Endodermal cell (in vitro differentiated cells): ENCODE measurements at regions not wholly inside any gene's neighbourhood (a gene's known extent, or its start where the extent isn't known, plus 50 kb on each side); places are given as distances from the start of the nearest gene placed in this dataset.

Experiments
- DNase-seq: peaks from one replicate; pipeline ENCODE4 v3.0.0-alpha.2; 2017
- H3K27ac ChIP-seq: 2 replicates; pipeline ENCODE4 v1.5.1; 2013; ENCODE audit warnings: mild to moderate bottlenecking, low read depth, low read length, moderate library complexity
- H3K27me3 ChIP-seq: 2 replicates; pipeline ENCODE4 v1.6.1; 2013; ENCODE audit warnings: mild to moderate bottlenecking, low read length, moderate library complexity; ENCODE audit not compliant: insufficient read depth, control insufficient read depth, poor library complexity, severe bottlenecking
- H3K36me3 ChIP-seq: 2 replicates; pipeline ENCODE4 v1.7.0; 2013; ENCODE audit warnings: mild to moderate bottlenecking, low read length, moderate library complexity; ENCODE audit not compliant: control insufficient read depth, insufficient read depth
- H3K4me1 ChIP-seq: one replicate; pipeline ENCODE4 v1.7.0; 2013; ENCODE audit warnings: low read length; ENCODE audit not compliant: control insufficient read depth, insufficient read depth
- H3K4me3 ChIP-seq: 2 replicates; pipeline ENCODE4 v1.5.1; 2013; ENCODE audit warnings: mild to moderate bottlenecking, low read length, moderate library complexity
- H3K9ac ChIP-seq: 2 replicates; pipeline ENCODE4 v1.6.1; 2013; ENCODE audit warnings: mild to moderate bottlenecking, low read length, moderate library complexity; ENCODE audit not compliant: poor library complexity, severe bottlenecking; ENCODE audit errors: extremely low read depth
- H3K9me3 ChIP-seq: 2 replicates; pipeline ENCODE4 v1.6.1; 2013; ENCODE audit warnings: mild to moderate bottlenecking, low read length, moderate library complexity; ENCODE audit not compliant: control insufficient read depth
- H3K27ac Mint-ChIP-seq: 2 replicates; pipeline ENCODE4 v1.8.0; 2020; ENCODE audit warnings: mixed read lengths
- H3K27me3 Mint-ChIP-seq: 2 replicates; pipeline ENCODE4 v1.8.0; 2021; ENCODE audit warnings: mild to moderate bottlenecking, mixed read lengths; ENCODE audit not compliant: insufficient read depth
- H3K36me3 Mint-ChIP-seq: 2 replicates; pipeline ENCODE4 v1.8.0; 2020; ENCODE audit warnings: low read depth, mixed read lengths
- H3K4me1 Mint-ChIP-seq: 2 replicates; pipeline ENCODE4 v1.8.0; 2020; ENCODE audit warnings: mixed read lengths
- H3K4me3 Mint-ChIP-seq: 2 replicates; pipeline ENCODE4 v1.8.0; 2020; ENCODE audit warnings: mild to moderate bottlenecking, moderate library complexity, mixed read lengths
- H3K9me3 Mint-ChIP-seq: 2 replicates; pipeline ENCODE4 v1.8.0; 2020; ENCODE audit warnings: mild to moderate bottlenecking, mixed read lengths
- CTCF ChIP-seq: fragments of 200-600 bp; sonication (generic); conservative IDR thresholded peaks from 2 replicates; pipeline ENCODE4 v1.5.0; 2021; ENCODE audit warnings: antibody characterized with exemption, mild to moderate bottlenecking
- WGBS, 2 experiments: methylation state at CpG; one replicate each; pipeline versions ENCODE4 v1.1.5 to v1.1.7; 2013; ENCODE audit warnings: missing lambda C conversion rate in 2 of 2, mixed read lengths in 1 of 2; ENCODE audit not compliant: insufficient coverage in 1 of 2, insufficient read length in 1 of 2; 5-methylcytosine and 5-hydroxymethylcytosine counted together

GRCh38 chr7:68613405-68613804, 984.9 kb upstream of the AUTS2 start:
- Histone ChIP-seq H3K9me3 (peaks cover 49% of the 10 kb centered on the region), H3K36me3 (no peaks in the 10 kb centered on the region), H3K27ac (no peak overlapping the region), H3K4me1 (no peaks in the 10 kb centered on the region), H3K27me3 (no peaks in the 10 kb centered on the region), H3K4me3 (peak overlapping the region; percentile 4), H3K9ac (no peak overlapping the region)
- peaks cover 44% of the 10 kb centered on the region for H3K9me3 Mint-ChIP-seq
- no peak for TF ChIP-seq CTCF
- H3K4me3 Mint-ChIP-seq, result no peak overlapping the region
- H3K36me3 Mint-ChIP-seq, result peaks cover 8% of the 10 kb centered on the region
- peaks cover 30% of the 10 kb centered on the region for H3K4me1 Mint-ChIP-seq
- no peaks in the 10 kb centered on the region for H3K27me3 Mint-ChIP-seq
- peak; percentile 46 for DNase-seq
- no peak overlapping the region for H3K27ac Mint-ChIP-seq
- 89 to 90% methylated on average over 5 to 6 of the region's 6 CpGs for WGBS, 2 experiments

- Histone ChIP-seq H3K9me3 (peaks cover 46% of the 10 kb centered on the region), H3K4me1 (no peaks in the 10 kb centered on the region), H3K27ac (no peak overlapping the region), H3K36me3 (no peaks in the 10 kb centered on the region), H3K9ac (no peak overlapping the region), H3K27me3 (no peaks in the 10 kb centered on the region), H3K4me3 (peak overlapping the region; percentile 4)
- DNase-seq, result no peak
- Mint-ChIP-seq H3K27me3 (no peaks in the 10 kb centered on the region), H3K9me3 (peaks cover 40% of the 10 kb centered on the region), H3K4me1 (peaks cover 30% of the 10 kb centered on the region), H3K4me3 (no peak overlapping the region), H3K36me3 (peaks cover 8% of the 10 kb centered on the region), H3K27ac (no peak overlapping the region)
- TF ChIP-seq CTCF, result no peak
- WGBS, 2 experiments, result 95 to 98% methylated on average over 3 of the region's 4 CpGs
Observed at GRCh38 chr7:68613897-68614296, 984.4 kb upstream of the AUTS2 start.

- Histone ChIP-seq H3K9ac (no peak overlapping the region), H3K36me3 (no peaks in the 10 kb centered on the region), H3K27me3 (no peaks in the 10 kb centered on the region), H3K9me3 (peaks cover 29% of the 10 kb centered on the region), H3K4me3 (no peak overlapping the region), H3K27ac (no peak overlapping the region), H3K4me1 (peaks cover 6% of the 10 kb centered on the region)
- Mint-ChIP-seq H3K27ac (no peak overlapping the region), H3K27me3 (no peaks in the 10 kb centered on the region), H3K4me1 (peaks cover 13% of the 10 kb centered on the region), H3K9me3 (peaks cover 17% of the 10 kb centered on the region), H3K36me3 (peaks cover 2% of the 10 kb centered on the region), H3K4me3 (no peak overlapping the region)
- TF ChIP-seq CTCF, result no peak
- no peak for DNase-seq
- 95 to 100% methylated on average over 3 of the region's 3 CpGs for WGBS, 2 experiments
Observed at GRCh38 chr7:68619526-68619925, 978.7 kb upstream of the AUTS2 start.
